ENCODE measurements at regions not wholly inside any gene's neighbourhood (a gene's known extent, or its start where the extent isn't known, plus 50 kb on each side); places are given as distances from the start of the nearest gene placed in this dataset.

GRCh38 chr2:53423465-53423864 is 344.1 kb upstream of the CHAC2 start:
- no peak overlapping the region for H3K4me3 ChIP-seq (ENCODE audit: low read depth, low read length)
- TF ChIP-seq CTCF (IDR thresholded peaks at IDR 0.05; ENCODE audit: low read depth, low read length): no peak
- DNase-seq (ENCODE audit: low read depth, low spot score): no peak
- in situ Hi-C loops (cut with HindIII; ENCODE audit: low sequenced_read_pairs): no loop called here

- DNase-seq (ENCODE audit: low read depth, low spot score): peak; percentile 62
- H3K4me3 ChIP-seq (ENCODE audit: low read depth, low read length): no peak overlapping the region
- in situ Hi-C loops (cut with HindIII; ENCODE audit: low sequenced_read_pairs): no loop called here
- TF ChIP-seq CTCF (IDR thresholded peaks at IDR 0.05; ENCODE audit: low read depth, low read length): peak; percentile 75
Measured at GRCh38 chr2:53422979-53423378, 344.6 kb upstream of the CHAC2 start.

GRCh38 chr2:53417385-53417784 is 350.2 kb upstream of the CHAC2 start:
- DNase-seq (ENCODE audit: low read depth, low spot score): no peak
- no peak for TF ChIP-seq CTCF (IDR thresholded peaks at IDR 0.05; ENCODE audit: low read depth, low read length)
- in situ Hi-C loops (cut with HindIII; ENCODE audit: low sequenced_read_pairs): no loop called here
- no peak overlapping the region for H3K4me3 ChIP-seq (ENCODE audit: low read depth, low read length)

- in situ Hi-C loops (cut with HindIII; ENCODE audit: low sequenced_read_pairs): no loop called here
- peak; percentile 10 for DNase-seq (ENCODE audit: low read depth, low spot score)
- TF ChIP-seq CTCF (IDR thresholded peaks at IDR 0.05; ENCODE audit: low read depth, low read length): no peak
Measured at GRCh38 chr2:53407363-53408080, 360.1 kb upstream of the CHAC2 start.

GRCh38 chr2:53403792-53404413 is 363.7 kb upstream of the CHAC2 start:
- DNase-seq (ENCODE audit: low read depth, low spot score): peak; percentile 49
- in situ Hi-C loops (cut with HindIII; ENCODE audit: low sequenced_read_pairs): no loop called here
- TF ChIP-seq CTCF (IDR thresholded peaks at IDR 0.05; ENCODE audit: low read depth, low read length): no peak

More at GRCh38 chr2:53407363-53408080, 360.1 kb upstream of the CHAC2 start:
- H3K4me3 ChIP-seq (ENCODE audit: low read depth, low read length): no peak overlapping the region

GRCh38 chr2:53397085-53397484 is 370.5 kb upstream of the CHAC2 start:
- H3K4me3 ChIP-seq (ENCODE audit: low read depth, low read length): no peak overlapping the region
- no peak for TF ChIP-seq CTCF (IDR thresholded peaks at IDR 0.05; ENCODE audit: low read depth, low read length)
- in situ Hi-C loops (cut with HindIII; ENCODE audit: low sequenced_read_pairs): no loop called here
- no peak for DNase-seq (ENCODE audit: low read depth, low spot score)

More at GRCh38 chr2:53403792-53404413, 363.7 kb upstream of the CHAC2 start:
- no peak overlapping the region for H3K4me3 ChIP-seq (ENCODE audit: low read depth, low read length)
